ENCODE measurements at regions not wholly inside any gene's neighbourhood (a gene's known extent, or its start where the extent isn't known, plus 50 kb on each side); places are given as distances from the start of the nearest gene placed in this dataset.

- TF ChIP-seq CTCF (IDR thresholded peaks at IDR 0.05; ENCODE audit: insufficient read depth, low read length), result no peak
- no peak for DNase-seq (ENCODE audit: low read depth)
- H3K4me3 ChIP-seq (ENCODE audit: low read depth, low read length), result no peak overlapping the region
Observed at GRCh38 chr5:176178789-176179188, 59.4 kb upstream of the SIMC1 start.

GRCh38 chr5:176180339-176180738 lies 57.9 kb upstream of the SIMC1 start:
- no peak overlapping the region for H3K4me3 ChIP-seq (ENCODE audit: low read depth, low read length)
- TF ChIP-seq CTCF (IDR thresholded peaks at IDR 0.05; ENCODE audit: insufficient read depth, low read length), result no peak
- DNase-seq (ENCODE audit: low read depth), result peak; percentile 22

GRCh38 chr5:176180781-176181180 lies 57.4 kb upstream of the SIMC1 start:
- no peak for TF ChIP-seq CTCF (IDR thresholded peaks at IDR 0.05; ENCODE audit: insufficient read depth, low read length)
- DNase-seq (ENCODE audit: low read depth), result no peak

GRCh38 chr5:176181271-176181855 lies 56.9 kb upstream of the SIMC1 start:
- no peak for DNase-seq (ENCODE audit: low read depth)
- no peak overlapping the region for H3K4me3 ChIP-seq (ENCODE audit: low read depth, low read length)
- TF ChIP-seq CTCF (IDR thresholded peaks at IDR 0.05; ENCODE audit: insufficient read depth, low read length), result no peak

More at GRCh38 chr5:176180781-176181180, 57.4 kb upstream of the SIMC1 start:
- H3K4me3 ChIP-seq (ENCODE audit: low read depth, low read length), result no peak overlapping the region

GRCh38 chr5:176183321-176184074 lies 54.7 kb upstream of the SIMC1 start:
- no peak for TF ChIP-seq CTCF (IDR thresholded peaks at IDR 0.05; ENCODE audit: insufficient read depth, low read length)
- H3K4me3 ChIP-seq (ENCODE audit: low read depth, low read length), result no peak overlapping the region
- DNase-seq (ENCODE audit: low read depth), result no peak

- DNase-seq (ENCODE audit: low read depth), result no peak
- TF ChIP-seq CTCF (IDR thresholded peaks at IDR 0.05; ENCODE audit: insufficient read depth, low read length), result no peak
- H3K4me3 ChIP-seq (ENCODE audit: low read depth, low read length), result no peak overlapping the region
Observed at GRCh38 chr5:176184608-176185132, 53.6 kb upstream of the SIMC1 start.

Measured in fibroblast of the aortic adventitia (primary cell).